ENCODE measurements at regions not wholly inside any gene's neighbourhood (a gene's known extent, or its start where the extent isn't known, plus 50 kb on each side); places are given as distances from the start of the nearest gene placed in this dataset.

- H3K4me3 ChIP-seq (ENCODE audit: low read length), result no peak overlapping the region
- H2AFZ ChIP-seq (ENCODE audit: low read depth, low read length), result no peak overlapping the region
- no peaks in the 10 kb centered on the region for H3K36me3 ChIP-seq (ENCODE audit: insufficient read depth, low read length)
- H3K27ac ChIP-seq (ENCODE audit: low read length), result no peak overlapping the region
- no peaks in the 10 kb centered on the region for H3K79me2 ChIP-seq (replicated peaks; ENCODE audit: insufficient read depth, low read length)
- no peaks in the 10 kb centered on the region for H3K9me2 ChIP-seq (ENCODE audit: insufficient read depth, low read length)
- no peaks in the 10 kb centered on the region for H4K20me1 ChIP-seq (ENCODE audit: insufficient read depth)
- H3F3A ChIP-seq (ENCODE audit: insufficient read depth, low read length, poor library complexity, severe bottlenecking), result no peaks in the 10 kb centered on the region
- H3K9ac ChIP-seq (ENCODE audit: low read length), result no peak overlapping the region
- TF ChIP-seq SMC3 (conservative IDR thresholded peaks at IDR 0.05; ENCODE audit: poor library complexity) (no peak), TAF1 (IDR thresholded peaks at IDR 0.05; ENCODE audit: low read depth) (no peak), EP300 (conservative IDR thresholded peaks at IDR 0.05; ENCODE audit: poor library complexity, severe bottlenecking) (peak; percentile 31), EZH2 (IDR thresholded peaks at IDR 0.05; ENCODE audit: borderline replicate concordance, insufficient read depth, low read length, poor library complexity, severe bottlenecking) (no peak), REST (IDR thresholded peaks at IDR 0.05; ENCODE audit: borderline replicate concordance) (peak; percentile 73)
- no peaks in the 10 kb centered on the region for H3K27me3 ChIP-seq (ENCODE audit: insufficient read depth, low read depth, low read length)
- no peak overlapping the region for H3K4me2 ChIP-seq (ENCODE audit: low read length)
- H3K9me3 ChIP-seq (ENCODE audit: low read length), result no peaks in the 10 kb centered on the region
Measured at GRCh38 chr1:184279911-184280458, 106.8 kb upstream of the C1orf21 start.

DNA sequence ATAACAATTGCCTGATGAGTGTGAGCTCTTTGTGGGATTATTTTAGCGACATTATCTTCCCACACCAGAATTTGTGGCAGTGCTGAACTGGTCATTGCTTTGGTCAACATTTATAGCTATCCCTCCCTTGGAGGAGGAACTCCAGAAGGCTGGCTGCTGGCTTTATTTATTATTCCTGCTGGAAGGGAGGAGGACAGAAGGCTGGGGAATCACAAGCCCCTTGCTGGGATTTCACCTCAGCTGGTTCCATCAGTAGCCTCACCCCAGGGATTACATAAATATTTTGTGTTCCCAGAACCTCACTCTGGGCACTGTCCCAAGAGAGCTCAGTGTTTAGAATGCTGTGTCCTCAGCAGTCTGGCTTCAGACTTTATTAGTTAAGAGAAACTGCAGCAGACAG is 102.8 kb upstream of the C1orf21 start:
- no peaks in the 10 kb centered on the region for H3K79me2 ChIP-seq (replicated peaks; ENCODE audit: insufficient read depth, low read length)
- no peaks in the 10 kb centered on the region for H3K36me3 ChIP-seq (ENCODE audit: insufficient read depth, low read length)
- no peaks in the 10 kb centered on the region for H3K9me2 ChIP-seq (ENCODE audit: insufficient read depth, low read length)
- H3K27me3 ChIP-seq (ENCODE audit: insufficient read depth, low read depth, low read length), result no peaks in the 10 kb centered on the region
- H3F3A ChIP-seq (ENCODE audit: insufficient read depth, low read length, poor library complexity, severe bottlenecking), result no peaks in the 10 kb centered on the region
- H2AFZ ChIP-seq (ENCODE audit: low read depth, low read length), result no peak overlapping the region
- H3K4me3 ChIP-seq (ENCODE audit: low read length), result no peak overlapping the region
- H3K27ac ChIP-seq (ENCODE audit: low read length), result no peak overlapping the region
- H3K4me2 ChIP-seq (ENCODE audit: low read length), result no peak overlapping the region
- no peaks in the 10 kb centered on the region for H3K9me3 ChIP-seq (ENCODE audit: low read length)
- no peak overlapping the region for H3K9ac ChIP-seq (ENCODE audit: low read length)
- TF ChIP-seq REST (IDR thresholded peaks at IDR 0.05; ENCODE audit: borderline replicate concordance) (no peak), TAF1 (IDR thresholded peaks at IDR 0.05; ENCODE audit: low read depth) (no peak)
- no peaks in the 10 kb centered on the region for H4K20me1 ChIP-seq (ENCODE audit: insufficient read depth)

- Histone ChIP-seq H3K27me3 (ENCODE audit: insufficient read depth, low read depth, low read length) (no peaks in the 10 kb centered on the region), H3K4me2 (ENCODE audit: low read length) (no peak overlapping the region), H3K27ac (ENCODE audit: low read length) (no peak overlapping the region), H3K79me2 (replicated peaks; ENCODE audit: insufficient read depth, low read length) (no peaks in the 10 kb centered on the region), H3K9ac (ENCODE audit: low read length) (no peak overlapping the region), H3K36me3 (ENCODE audit: insufficient read depth, low read length) (no peaks in the 10 kb centered on the region), H3K9me2 (ENCODE audit: insufficient read depth, low read length) (no peaks in the 10 kb centered on the region), H4K20me1 (ENCODE audit: insufficient read depth) (no peaks in the 10 kb centered on the region), H2AFZ (ENCODE audit: low read depth, low read length) (no peak overlapping the region), H3F3A (ENCODE audit: insufficient read depth, low read length, poor library complexity, severe bottlenecking) (no peaks in the 10 kb centered on the region), H3K4me3 (ENCODE audit: low read length) (no peak overlapping the region), H3K9me3 (ENCODE audit: low read length) (no peaks in the 10 kb centered on the region)
- TF ChIP-seq RAD21 (conservative IDR thresholded peaks at IDR 0.05) (no peak), EZH2 (IDR thresholded peaks at IDR 0.05; ENCODE audit: borderline replicate concordance, insufficient read depth, low read length, poor library complexity, severe bottlenecking) (no peak), REST (IDR thresholded peaks at IDR 0.05; ENCODE audit: borderline replicate concordance) (no peak), POLR2AphosphoS5 (IDR thresholded peaks at IDR 0.05) (no peak), EP300 (conservative IDR thresholded peaks at IDR 0.05; ENCODE audit: poor library complexity, severe bottlenecking) (no peak), SMC3 (conservative IDR thresholded peaks at IDR 0.05; ENCODE audit: poor library complexity) (no peak)
Measured at GRCh38 chr1:184284900-184285299, 101.9 kb upstream of the C1orf21 start.

All from neural cell (in vitro differentiated cells).